HFFc6 (cell line): ENCODE measurements at regions not wholly inside any gene's neighbourhood (a gene's known extent, or its start where the extent isn't known, plus 50 kb on each side); places are given as distances from the start of the nearest gene placed in this dataset.

Source experiments
- DNase-seq: peaks from one replicate; pipeline ENCODE4 v3.0.0-alpha.2; 2018
- H3K27ac Mint-ChIP-seq: 2 replicates; pipeline ENCODE4 v1.8.0; 2020; ENCODE audit warnings: mild to moderate bottlenecking, mixed read lengths
- H3K27me3 Mint-ChIP-seq: 2 replicates; pipeline ENCODE4 v1.8.0; 2021; ENCODE audit warnings: mild to moderate bottlenecking, moderate library complexity, mixed read lengths; ENCODE audit not compliant: insufficient read depth
- H3K36me3 Mint-ChIP-seq: 2 replicates; pipeline ENCODE4 v1.8.0; 2021; ENCODE audit warnings: low read depth, mixed read lengths
- H3K4me1 Mint-ChIP-seq: 2 replicates; pipeline ENCODE4 v1.8.0; 2020; ENCODE audit warnings: low read depth, mixed read lengths
- H3K4me3 Mint-ChIP-seq: 2 replicates; pipeline ENCODE4 v1.8.0; 2020; ENCODE audit warnings: mild to moderate bottlenecking, moderate library complexity, mixed read lengths
- H3K9me3 Mint-ChIP-seq: 2 replicates; pipeline ENCODE4 v1.8.0; 2020; ENCODE audit warnings: mild to moderate bottlenecking, mixed read lengths
- CTCF ChIP-seq: fragments of 200-600 bp; sonication (generic); IDR thresholded peaks from 2 replicates; pipeline ENCODE4 v1.5.0; 2021; ENCODE audit warnings: antibody characterized with exemption, mild to moderate bottlenecking

- no peak overlapping the region for H3K4me3 Mint-ChIP-seq
- H3K4me1 Mint-ChIP-seq: no peaks in the 10 kb centered on the region
- H3K9me3 Mint-ChIP-seq: no peaks in the 10 kb centered on the region; the same call in 1 of the 2 replicates
- DNase-seq: no peak
- no peaks in the 10 kb centered on the region for H3K36me3 Mint-ChIP-seq
- no peak overlapping the region for H3K27ac Mint-ChIP-seq
- H3K27me3 Mint-ChIP-seq: no peaks in the 10 kb centered on the region; the same call in 1 of the 2 replicates
- no peak for TF ChIP-seq CTCF
These were observed 216.8 kb downstream of the NUP35 start for GRCh38 chr2:183341057-183341456.

- Mint-ChIP-seq H3K4me3 (no peak overlapping the region), H3K36me3 (no peaks in the 10 kb centered on the region), H3K4me1 (no peaks in the 10 kb centered on the region), H3K9me3 (no peaks in the 10 kb centered on the region; the same call in 1 of the 2 replicates), H3K27ac (no peak overlapping the region), H3K27me3 (no peaks in the 10 kb centered on the region)
- TF ChIP-seq CTCF: no peak
- no peak for DNase-seq
These were observed 223.7 kb downstream of the NUP35 start for GRCh38 chr2:183347969-183348368.

- no peaks in the 10 kb centered on the region for H3K4me1 Mint-ChIP-seq
- TF ChIP-seq CTCF: no peak
- no peaks in the 10 kb centered on the region for H3K27me3 Mint-ChIP-seq
- H3K27ac Mint-ChIP-seq: no peak overlapping the region
- no peaks in the 10 kb centered on the region; the same call in 1 of the 2 replicates for H3K9me3 Mint-ChIP-seq
- no peak overlapping the region for H3K4me3 Mint-ChIP-seq
- DNase-seq: no peak
- H3K36me3 Mint-ChIP-seq: no peaks in the 10 kb centered on the region
These were observed 224.2 kb downstream of the NUP35 start for GRCh38 chr2:183348492-183348891.

- H3K9me3 Mint-ChIP-seq: no peaks in the 10 kb centered on the region; the same call in 1 of the 2 replicates
- no peak overlapping the region for H3K27ac Mint-ChIP-seq
- H3K4me3 Mint-ChIP-seq: no peak overlapping the region
- no peak for TF ChIP-seq CTCF
- no peak for DNase-seq
- no peaks in the 10 kb centered on the region for H3K4me1 Mint-ChIP-seq
- no peaks in the 10 kb centered on the region for H3K36me3 Mint-ChIP-seq
- H3K27me3 Mint-ChIP-seq: no peaks in the 10 kb centered on the region
These were observed 224.8 kb downstream of the NUP35 start for GRCh38 chr2:183349091-183349490.

GRCh38 chr2:183359867-183360266 lies 235.6 kb downstream of the NUP35 start:
- DNase-seq: no peak
- H3K27me3 Mint-ChIP-seq: no peaks in the 10 kb centered on the region; the same call in 1 of the 2 replicates
- no peaks in the 10 kb centered on the region for H3K4me1 Mint-ChIP-seq
- H3K4me3 Mint-ChIP-seq: no peak overlapping the region
- H3K36me3 Mint-ChIP-seq: no peaks in the 10 kb centered on the region
- no peak overlapping the region for H3K27ac Mint-ChIP-seq
- peak; percentile 24; the same call in 1 of the 2 replicates for TF ChIP-seq CTCF
- H3K9me3 Mint-ChIP-seq: no peaks in the 10 kb centered on the region

- no peak for DNase-seq
- no peak overlapping the region for H3K27ac Mint-ChIP-seq
- H3K4me3 Mint-ChIP-seq: no peak overlapping the region
- no peaks in the 10 kb centered on the region for H3K4me1 Mint-ChIP-seq
- peaks cover 15% of the 10 kb centered on the region for H3K9me3 Mint-ChIP-seq
- no peaks in the 10 kb centered on the region for H3K27me3 Mint-ChIP-seq
- no peak for TF ChIP-seq CTCF
- no peaks in the 10 kb centered on the region for H3K36me3 Mint-ChIP-seq
These were observed 247.3 kb downstream of the NUP35 start for GRCh38 chr2:183371545-183371944.
